GM23338 (cell line): ENCODE measurements at regions not wholly inside any gene's neighbourhood (a gene's known extent, or its start where the extent isn't known, plus 50 kb on each side); places are given as distances from the start of the nearest gene placed in this dataset.

Source experiments
- POLR2AphosphoS5 ChIP-seq: IDR thresholded peaks from 2 replicates; pipeline ENCODE4 v1.6.1; 2016; ENCODE audit warnings: antibody characterized with exemption, low read depth
- TF ChIP-seq, protein P1 (sequence below): IDR thresholded peaks from one replicate; pipeline ENCODE4 v1.6.1; 2018; ENCODE audit warnings: antibody characterized with exemption; ENCODE audit not compliant: unreplicated experiment

DNA sequence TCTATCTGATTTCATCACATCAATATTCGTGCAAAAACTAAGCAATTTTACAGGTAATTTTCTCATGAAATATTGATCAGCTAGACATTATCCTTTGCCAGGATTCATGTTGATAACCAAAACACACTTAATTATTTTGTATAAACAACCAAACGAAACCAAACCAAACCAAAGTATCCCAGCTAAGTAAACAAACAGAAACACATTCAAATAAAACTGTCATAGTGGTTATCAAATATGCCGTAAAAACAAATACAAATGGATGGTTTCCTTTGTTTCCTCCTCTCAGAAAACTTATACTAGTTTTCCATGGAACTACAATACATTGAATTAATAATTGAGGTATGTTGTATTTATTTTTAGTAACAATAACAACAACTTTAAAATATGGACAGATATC is 777.4 kb downstream of the DSC3 start:
- TF ChIP-seq, protein P1, sequence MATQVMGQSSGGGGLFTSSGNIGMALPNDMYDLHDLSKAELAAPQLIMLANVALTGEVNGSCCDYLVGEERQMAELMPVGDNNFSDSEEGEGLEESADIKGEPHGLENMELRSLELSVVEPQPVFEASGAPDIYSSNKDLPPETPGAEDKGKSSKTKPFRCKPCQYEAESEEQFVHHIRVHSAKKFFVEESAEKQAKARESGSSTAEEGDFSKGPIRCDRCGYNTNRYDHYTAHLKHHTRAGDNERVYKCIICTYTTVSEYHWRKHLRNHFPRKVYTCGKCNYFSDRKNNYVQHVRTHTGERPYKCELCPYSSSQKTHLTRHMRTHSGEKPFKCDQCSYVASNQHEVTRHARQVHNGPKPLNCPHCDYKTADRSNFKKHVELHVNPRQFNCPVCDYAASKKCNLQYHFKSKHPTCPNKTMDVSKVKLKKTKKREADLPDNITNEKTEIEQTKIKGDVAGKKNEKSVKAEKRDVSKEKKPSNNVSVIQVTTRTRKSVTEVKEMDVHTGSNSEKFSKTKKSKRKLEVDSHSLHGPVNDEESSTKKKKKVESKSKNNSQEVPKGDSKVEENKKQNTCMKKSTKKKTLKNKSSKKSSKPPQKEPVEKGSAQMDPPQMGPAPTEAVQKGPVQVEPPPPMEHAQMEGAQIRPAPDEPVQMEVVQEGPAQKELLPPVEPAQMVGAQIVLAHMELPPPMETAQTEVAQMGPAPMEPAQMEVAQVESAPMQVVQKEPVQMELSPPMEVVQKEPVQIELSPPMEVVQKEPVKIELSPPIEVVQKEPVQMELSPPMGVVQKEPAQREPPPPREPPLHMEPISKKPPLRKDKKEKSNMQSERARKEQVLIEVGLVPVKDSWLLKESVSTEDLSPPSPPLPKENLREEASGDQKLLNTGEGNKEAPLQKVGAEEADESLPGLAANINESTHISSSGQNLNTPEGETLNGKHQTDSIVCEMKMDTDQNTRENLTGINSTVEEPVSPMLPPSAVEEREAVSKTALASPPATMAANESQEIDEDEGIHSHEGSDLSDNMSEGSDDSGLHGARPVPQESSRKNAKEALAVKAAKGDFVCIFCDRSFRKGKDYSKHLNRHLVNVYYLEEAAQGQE = no peak
- TF ChIP-seq POLR2AphosphoS5 = no peak
